ENCODE measurements at regions not wholly inside any gene's neighbourhood (a gene's known extent, or its start where the extent isn't known, plus 50 kb on each side); places are given as distances from the start of the nearest gene placed in this dataset.

DNA sequence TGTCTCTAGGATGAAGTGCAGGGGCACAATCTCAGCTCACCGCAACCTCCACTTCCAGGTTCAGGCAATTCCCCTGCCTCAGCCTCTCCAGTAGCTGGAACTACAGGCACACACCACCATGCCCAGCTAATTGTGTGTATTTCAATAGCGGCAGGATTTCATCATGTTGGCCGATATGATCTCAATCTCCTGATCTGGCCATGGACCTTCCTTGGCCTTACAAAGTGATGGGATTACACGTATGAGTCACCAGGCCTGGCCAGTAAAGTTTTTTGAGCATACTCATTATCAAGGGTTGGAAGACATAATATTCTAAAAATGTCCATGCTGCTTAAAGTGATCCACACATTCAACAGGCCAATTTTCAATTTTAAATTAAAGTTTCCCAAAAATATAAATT is 914.4 kb upstream of the TSPY4 start:
- intact Hi-C loops (cut with DNase I), result no loop called here
- H3K4me1 ChIP-seq, result no peaks in the 10 kb centered on the region
- H3K4me3 ChIP-seq, result no peak overlapping the region
- no peaks in the 10 kb centered on the region for H3K27me3 ChIP-seq
- ATAC-seq (no peak), FAIRE-seq (no peak), DNase-seq (no peak)
- H3K36me3 ChIP-seq, result no peaks in the 10 kb centered on the region
- no peak for TF ChIP-seq CTCF (IDR thresholded peaks at IDR 0.05)
- no peaks in the 10 kb centered on the region for H3K9me3 ChIP-seq
- H3K27ac ChIP-seq, result no peak overlapping the region
- WGBS, 2 donors, result 62% methylated on average over 4 of the region's 4 CpGs; no CpG with 5 or more reads in 1 of the 2 donors

DNA sequence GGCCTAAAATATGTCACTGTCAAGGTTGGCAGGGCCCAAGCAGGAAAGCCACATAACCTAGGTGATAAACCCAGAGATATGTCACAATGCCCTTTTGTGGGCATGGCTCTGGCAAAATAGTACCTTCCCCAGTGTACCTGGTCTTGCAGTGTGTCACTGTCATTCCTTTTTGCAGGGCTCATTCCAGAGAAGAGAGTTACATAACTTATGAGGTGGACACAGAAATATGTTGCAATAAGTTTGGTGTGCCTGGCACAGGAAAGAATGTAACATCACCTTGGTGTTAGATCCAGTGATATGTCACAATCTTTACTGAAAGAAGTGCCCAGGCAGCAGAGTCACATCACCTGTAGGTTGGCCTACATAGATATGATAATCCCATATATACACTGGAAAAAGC is 910.8 kb upstream of the TSPY4 start:
- TF ChIP-seq CTCF (IDR thresholded peaks at IDR 0.05), result no peak
- H3K4me1 ChIP-seq, result no peaks in the 10 kb centered on the region
- H3K36me3 ChIP-seq, result no peaks in the 10 kb centered on the region
- no peak overlapping the region for H3K4me3 ChIP-seq
- ATAC-seq (no peak), DNase-seq (no peak), FAIRE-seq (no peak)
- no peaks in the 10 kb centered on the region for H3K27me3 ChIP-seq
- no peak overlapping the region for H3K27ac ChIP-seq
- H3K9me3 ChIP-seq, result no peaks in the 10 kb centered on the region
- intact Hi-C loops (cut with DNase I), result no loop called here

GRCh38 chrY:8437510-8437909 is 899.8 kb upstream of the TSPY4 start:
- ATAC-seq, result no peak
- intact Hi-C loops (cut with DNase I), result no loop called here

GRCh38 chrY:8442097-8442496 is 895.2 kb upstream of the TSPY4 start:
- TF ChIP-seq CTCF (IDR thresholded peaks at IDR 0.05), result no peak
- H3K4me3 ChIP-seq, result no peak overlapping the region
- H3K9me3 ChIP-seq, result no peaks in the 10 kb centered on the region
- intact Hi-C loops (cut with DNase I), result no loop called here
- whole genome bisulfite sequencing, 2 donors, result 83% methylated on average over 2 of the region's 2 CpGs; no CpG with 5 or more reads in 1 of the 2 donors
- no peak for FAIRE-seq
- no peak for DNase-seq
- H3K27me3 ChIP-seq, result no peaks in the 10 kb centered on the region
- H3K4me1 ChIP-seq, result no peaks in the 10 kb centered on the region
- no peak for ATAC-seq
- H3K36me3 ChIP-seq, result no peaks in the 10 kb centered on the region
- H3K27ac ChIP-seq, result no peak overlapping the region

More at GRCh38 chrY:8437510-8437909, 899.8 kb upstream of the TSPY4 start:
- WGBS, 2 donors, result 53% methylated on average over 3 of the region's 3 CpGs; no CpG with 5 or more reads in 1 of the 2 donors
- no peaks in the 10 kb centered on the region for H3K9me3 ChIP-seq
- no peak overlapping the region for H3K27ac ChIP-seq
- FAIRE-seq (no peak), DNase-seq (no peak)
- no peaks in the 10 kb centered on the region for H3K27me3 ChIP-seq
- TF ChIP-seq CTCF (IDR thresholded peaks at IDR 0.05), result no peak
- no peaks in the 10 kb centered on the region for H3K36me3 ChIP-seq
- no peaks in the 10 kb centered on the region for H3K4me1 ChIP-seq
- no peak overlapping the region for H3K4me3 ChIP-seq

- TF ChIP-seq CTCF (IDR thresholded peaks at IDR 0.05), result no peak
- FAIRE-seq, result no peak
- 82% methylated on average over 1 of the region's 1 CpG; no CpG with 5 or more reads in 1 of the 2 donors for WGBS, 2 donors
- DNase-seq, result no peak
- H3K27ac ChIP-seq, result no peak overlapping the region
- no peaks in the 10 kb centered on the region for H3K27me3 ChIP-seq
- no peak for ATAC-seq
- no peaks in the 10 kb centered on the region for H3K36me3 ChIP-seq
- no peaks in the 10 kb centered on the region for H3K9me3 ChIP-seq
- H3K4me1 ChIP-seq, result no peaks in the 10 kb centered on the region
- intact Hi-C loops (cut with DNase I), result no loop called here
- H3K4me3 ChIP-seq, result no peak overlapping the region
These were observed 884.3 kb upstream of the TSPY4 start for GRCh38 chrY:8452963-8453362.

Measured in pancreas (tissue), 10 donors.